Smooth muscle cell (in vitro differentiated cells): ENCODE measurements at regions not wholly inside any gene's neighbourhood (a gene's known extent, or its start where the extent isn't known, plus 50 kb on each side); places are given as distances from the start of the nearest gene placed in this dataset.

Experiments
- DNase-seq: peaks from one replicate; lab custom pipeline; 2025; ENCODE audit not compliant: unreplicated experiment; lab: John Stamatoyannopoulos, UW
- H2AFZ ChIP-seq: fragments of 200-600 bp; sonication (generic); 2 replicates; pipeline ENCODE4 v1.6.0; 2016; ENCODE audit warnings: antibody characterized with exemption, low read depth, mild to moderate bottlenecking
- H3F3A ChIP-seq: fragments of 200-600 bp; sonication (generic); 2 replicates; pipeline ENCODE4 v1.6.0; 2017; ENCODE audit warnings: antibody characterized with exemption, low read depth
- H3K27ac ChIP-seq: fragments of 200-600 bp; sonication (generic); 2 replicates; pipeline ENCODE4 v1.5.1; 2016; ENCODE audit warnings: low read depth, mild to moderate bottlenecking
- H3K27me3 ChIP-seq: fragments of 200-600 bp; sonication (generic); 2 replicates; pipeline ENCODE4 v1.6.1; 2016; ENCODE audit warnings: low read depth, mild to moderate bottlenecking
- H3K36me3 ChIP-seq: fragments of 200-600 bp; sonication (generic); 2 replicates; pipeline ENCODE4 v1.5.1; 2016; ENCODE audit warnings: low read depth
- H3K4me1 ChIP-seq: fragments of 200-600 bp; sonication (generic); 2 replicates; pipeline ENCODE4 v1.5.1; 2016; ENCODE audit warnings: low read depth
- H3K4me2 ChIP-seq: fragments of 200-600 bp; sonication (generic); 2 replicates; pipeline ENCODE4 v1.6.0; 2016; ENCODE audit warnings: mild to moderate bottlenecking
- H3K4me3 ChIP-seq: fragments of 200-600 bp; sonication (generic); 2 replicates; pipeline ENCODE4 v1.5.1; 2016; ENCODE audit warnings: mild to moderate bottlenecking
- H3K79me2 ChIP-seq: fragments of 200-600 bp; sonication (generic); 2 replicates; pipeline ENCODE4 v1.6.0; 2016; ENCODE audit warnings: low read depth, mild to moderate bottlenecking
- H3K9ac ChIP-seq: fragments of 200-600 bp; sonication (generic); 2 replicates; pipeline ENCODE4 v1.6.0; 2016; ENCODE audit warnings: low read depth
- H3K9me3 ChIP-seq: fragments of 200-600 bp; sonication (generic); replicated peaks from 2 replicates; pipeline ENCODE4 v1.5.1; 2016; ENCODE audit warnings: low read depth
- H4K20me1 ChIP-seq: fragments of 200-600 bp; sonication (generic); 2 replicates; pipeline ENCODE4 v1.6.0; 2016; ENCODE audit warnings: low read depth
- whole genome bisulfite sequencing: methylation state at CpG from one replicate; pipeline ENCODE4 v1.1.7; 2016; ENCODE audit warnings: low lambda C conversion rate; 5-methylcytosine and 5-hydroxymethylcytosine counted together
- TF ChIP-seq, protein P1 (sequence below): fragments of 200-600 bp; sonication (generic); IDR thresholded peaks from 2 replicates; pipeline ENCODE4 v1.5.1; 2017; ENCODE audit warnings: borderline replicate concordance, mild to moderate bottlenecking, antibody characterized with exemption; ENCODE audit not compliant: insufficient read depth, poor library complexity, severe bottlenecking

GRCh38 chr10:121152033-121152432 is 300.9 kb downstream of the WDR11 start:
- H3K9ac ChIP-seq, result no peak overlapping the region
- no peak overlapping the region for H3K4me3 ChIP-seq
- no peaks in the 10 kb centered on the region for H3F3A ChIP-seq
- H3K9me3 ChIP-seq, result no peaks in the 10 kb centered on the region
- TF ChIP-seq, protein P1, sequence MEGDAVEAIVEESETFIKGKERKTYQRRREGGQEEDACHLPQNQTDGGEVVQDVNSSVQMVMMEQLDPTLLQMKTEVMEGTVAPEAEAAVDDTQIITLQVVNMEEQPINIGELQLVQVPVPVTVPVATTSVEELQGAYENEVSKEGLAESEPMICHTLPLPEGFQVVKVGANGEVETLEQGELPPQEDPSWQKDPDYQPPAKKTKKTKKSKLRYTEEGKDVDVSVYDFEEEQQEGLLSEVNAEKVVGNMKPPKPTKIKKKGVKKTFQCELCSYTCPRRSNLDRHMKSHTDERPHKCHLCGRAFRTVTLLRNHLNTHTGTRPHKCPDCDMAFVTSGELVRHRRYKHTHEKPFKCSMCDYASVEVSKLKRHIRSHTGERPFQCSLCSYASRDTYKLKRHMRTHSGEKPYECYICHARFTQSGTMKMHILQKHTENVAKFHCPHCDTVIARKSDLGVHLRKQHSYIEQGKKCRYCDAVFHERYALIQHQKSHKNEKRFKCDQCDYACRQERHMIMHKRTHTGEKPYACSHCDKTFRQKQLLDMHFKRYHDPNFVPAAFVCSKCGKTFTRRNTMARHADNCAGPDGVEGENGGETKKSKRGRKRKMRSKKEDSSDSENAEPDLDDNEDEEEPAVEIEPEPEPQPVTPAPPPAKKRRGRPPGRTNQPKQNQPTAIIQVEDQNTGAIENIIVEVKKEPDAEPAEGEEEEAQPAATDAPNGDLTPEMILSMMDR, result no peak
- no peak overlapping the region for H3K27ac ChIP-seq
- H3K79me2 ChIP-seq, result no peaks in the 10 kb centered on the region
- no peaks in the 10 kb centered on the region for H3K27me3 ChIP-seq
- H4K20me1 ChIP-seq, result no peaks in the 10 kb centered on the region
- no peaks in the 10 kb centered on the region for H3K4me1 ChIP-seq
- WGBS, result 73% methylated on average over 2 of the region's 2 CpGs
- H2AFZ ChIP-seq, result no peak overlapping the region
- H3K36me3 ChIP-seq, result no peaks in the 10 kb centered on the region
- DNase-seq, result no peak
- H3K4me2 ChIP-seq, result no peak overlapping the region

- Histone ChIP-seq H3K9me3 (no peaks in the 10 kb centered on the region), H3F3A (no peaks in the 10 kb centered on the region), H3K4me2 (no peak overlapping the region), H3K9ac (no peak overlapping the region), H3K27me3 (no peaks in the 10 kb centered on the region), H4K20me1 (no peaks in the 10 kb centered on the region), H3K27ac (no peak overlapping the region), H2AFZ (no peak overlapping the region), H3K4me1 (no peaks in the 10 kb centered on the region), H3K79me2 (no peaks in the 10 kb centered on the region), H3K36me3 (no peaks in the 10 kb centered on the region), H3K4me3 (no peak overlapping the region)
- DNase-seq, result no peak
- 97% methylated on average over 1 of the region's 1 CpG for WGBS
- TF ChIP-seq, protein P1, result no peak
These were observed 301.8 kb downstream of the WDR11 start for GRCh38 chr10:121152935-121153334.

DNA sequence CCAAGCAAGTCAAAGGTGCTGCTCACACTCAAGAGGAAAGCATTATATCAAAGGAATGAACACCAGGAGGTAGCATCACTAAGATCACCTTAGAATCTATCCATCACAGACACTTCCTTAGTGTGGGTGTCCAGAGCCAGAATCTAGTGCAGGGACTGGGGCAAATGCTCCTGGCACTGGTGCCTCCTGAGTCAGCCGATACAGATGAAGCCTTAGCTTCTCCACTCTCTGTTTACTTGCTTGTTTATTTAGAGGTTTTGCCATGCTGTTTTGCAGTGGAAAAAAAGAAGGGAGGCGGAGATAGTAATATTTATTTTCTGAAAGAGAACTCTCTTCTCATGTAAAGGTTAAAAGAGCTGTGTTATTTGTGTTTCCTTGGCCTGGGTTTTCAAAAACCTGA is 303.1 kb downstream of the WDR11 start:
- no peak overlapping the region for H3K9ac ChIP-seq
- no peak overlapping the region for H3K4me3 ChIP-seq
- H3K36me3 ChIP-seq, result no peaks in the 10 kb centered on the region
- H2AFZ ChIP-seq, result no peak overlapping the region
- no peaks in the 10 kb centered on the region for H3F3A ChIP-seq
- WGBS, result 78% methylated on average over 2 of the region's 2 CpGs
- H3K4me2 ChIP-seq, result no peak overlapping the region
- H3K79me2 ChIP-seq, result no peaks in the 10 kb centered on the region
- no peaks in the 10 kb centered on the region for H3K27me3 ChIP-seq
- no peak for DNase-seq
- no peaks in the 10 kb centered on the region for H3K9me3 ChIP-seq
- H3K4me1 ChIP-seq, result no peaks in the 10 kb centered on the region
- TF ChIP-seq, protein P1, result no peak
- no peaks in the 10 kb centered on the region for H4K20me1 ChIP-seq
- H3K27ac ChIP-seq, result no peak overlapping the region

DNA sequence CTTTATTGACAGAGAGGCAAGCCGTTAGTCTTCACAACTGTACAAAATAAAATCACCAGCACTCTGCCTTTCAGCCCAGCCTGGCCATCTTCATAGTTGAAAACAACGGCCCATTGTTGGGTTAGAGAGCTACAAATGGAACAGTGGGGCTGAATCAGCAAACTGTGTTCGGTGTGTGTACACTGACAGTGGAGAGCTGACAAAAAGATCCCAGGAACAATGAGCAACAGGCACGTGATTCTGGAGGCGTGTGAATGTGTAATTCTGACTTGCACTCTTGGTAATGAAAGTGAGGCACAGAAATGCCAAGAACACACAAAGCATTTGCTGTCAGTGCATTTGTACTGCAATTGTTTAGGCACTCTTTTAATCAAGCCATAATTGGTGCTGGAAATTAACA is 303.7 kb downstream of the WDR11 start:
- H3K27me3 ChIP-seq, result no peaks in the 10 kb centered on the region
- no peaks in the 10 kb centered on the region for H4K20me1 ChIP-seq
- WGBS, result 43% methylated on average over 5 of the region's 5 CpGs
- no peak overlapping the region for H3K9ac ChIP-seq
- H3K4me2 ChIP-seq, result no peak overlapping the region
- H3K9me3 ChIP-seq, result no peaks in the 10 kb centered on the region
- no peaks in the 10 kb centered on the region for H3F3A ChIP-seq
- no peaks in the 10 kb centered on the region for H3K4me1 ChIP-seq
- no peak overlapping the region for H3K4me3 ChIP-seq
- no peaks in the 10 kb centered on the region for H3K79me2 ChIP-seq
- H2AFZ ChIP-seq, result no peak overlapping the region
- no peak overlapping the region for H3K27ac ChIP-seq
- TF ChIP-seq, protein P1, result no peak
- DNase-seq, result no peak
- H3K36me3 ChIP-seq, result no peaks in the 10 kb centered on the region
